Endothelial cell of umbilical vein (primary cell): ENCODE measurements at regions not wholly inside any gene's neighbourhood (a gene's known extent, or its start where the extent isn't known, plus 50 kb on each side); places are given as distances from the start of the nearest gene placed in this dataset.

ENCODE experiments used
- BruUV-seq: library from RNA; stranded (reverse); fragments of 400-500 nt; replicated peaks from 2 replicates; lab custom pipeline; 2021; lab: Mats Ljungman, UMichigan
- CTCF ChIA-PET: fragments of 300-600, 350-600 bp; sonication (Branson Sonifier 250); formaldehyde crosslinking; loops from one replicate; lab custom pipeline; 2021; ENCODE audit warnings: antibody characterized with exemption, inconsistent platforms; lab: Charles Lee
- POLR2A ChIA-PET: fragments of 300-600, 350-600 bp; sonication (Branson Sonifier 250); formaldehyde crosslinking; loops from one replicate; lab custom pipeline; 2021; ENCODE audit warnings: antibody characterized with exemption, inconsistent platforms; lab: Charles Lee
- DNase-seq: peaks from one replicate; pipeline ENCODE4 v3.0.0-alpha.2; 2011; ENCODE audit warnings: low read depth, low spot score
- FAIRE-seq: peaks from 2 replicates; lab custom pipeline; 2011; peaks lifted over from hg19 to GRCh38; lab: Jason Lieb, UNC
- H2AFZ ChIP-seq: 2 replicates; pipeline ENCODE4 v1.6.0; 2012; ENCODE audit warnings: low read depth, low read length, control low read depth, inconsistent platforms
- H3K27ac ChIP-seq: 2 replicates; pipeline ENCODE4 v1.5.1; 2011; ENCODE audit warnings: low read depth, mild to moderate bottlenecking, control low read depth, low read length, moderate library complexity; ENCODE audit not compliant: insufficient read depth
- H3K27me3 ChIP-seq, 2 experiments: 2 replicates each; pipeline versions ENCODE4 v1.6.0 to v1.6.1; 2011; ENCODE audit warnings: low read length in 2 of 2, mixed read lengths in 1 of 2; ENCODE audit not compliant: control insufficient read depth in 2 of 2, insufficient read depth in 2 of 2
- H3K36me3 ChIP-seq, 2 experiments: 2 replicates in 1 of 2; 3 replicates in 1 of 2; pipeline ENCODE4 v1.5.1; 2011; ENCODE audit warnings: low read length in 2 of 2, mild to moderate bottlenecking in 1 of 2, moderate library complexity in 1 of 2; ENCODE audit not compliant: control insufficient read depth in 2 of 2, insufficient read depth in 2 of 2; ENCODE audit errors: extremely low read depth in 1 of 2
- H3K4me1 ChIP-seq: 3 replicates; pipeline ENCODE4 v1.5.1; 2011; ENCODE audit warnings: mild to moderate bottlenecking, low read length; ENCODE audit not compliant: control insufficient read depth, insufficient read depth; ENCODE audit errors: extremely low read depth
- H3K4me2 ChIP-seq: 2 replicates; pipeline ENCODE4 v1.6.1; 2011; ENCODE audit warnings: low read length, control low read depth, mixed read lengths; ENCODE audit not compliant: insufficient read depth
- H3K4me3 ChIP-seq, 3 experiments: fragments of 200-600 bp in 1 of 3; sonication (generic), shearing (Covaris generic) in 1 of 3; replicated peaks in 1 of 3; 2 replicates each; pipeline ENCODE4 v1.5.1; 2011 to 2016; ENCODE audit warnings: control low read depth in 3 of 3, low read length in 3 of 3, mild to moderate bottlenecking in 2 of 3, inconsistent platforms in 1 of 3, low read depth in 1 of 3, moderate library complexity in 1 of 3; ENCODE audit not compliant: insufficient read depth in 1 of 3
- H3K79me2 ChIP-seq: 2 replicates; pipeline ENCODE4 v1.6.0; 2012; ENCODE audit warnings: low read length, inconsistent platforms; ENCODE audit not compliant: control insufficient read depth, insufficient read depth
- H3K9ac ChIP-seq: replicated peaks from 2 replicates; pipeline ENCODE3; 2011; ENCODE audit warnings: low read length, control low read depth; ENCODE audit not compliant: insufficient read depth; ENCODE audit errors: extremely low read depth
- H3K9me1 ChIP-seq: replicated peaks from 3 replicates; pipeline ENCODE4 v1.6.0; 2011; ENCODE audit warnings: mild to moderate bottlenecking, low read length; ENCODE audit not compliant: control insufficient read depth, insufficient read depth; ENCODE audit errors: extremely low read depth
- H3K9me3 ChIP-seq: replicated peaks from 2 replicates; pipeline ENCODE4 v1.5.1; 2012; ENCODE audit warnings: low read length, inconsistent platforms; ENCODE audit not compliant: control insufficient read depth, insufficient read depth
- H4K20me1 ChIP-seq: replicated peaks from 2 replicates; pipeline ENCODE3; 2011; ENCODE audit warnings: mild to moderate bottlenecking, low read length; ENCODE audit not compliant: control insufficient read depth, insufficient read depth; ENCODE audit errors: extremely low read depth
- EZH2 ChIP-seq: IDR thresholded peaks from 2 replicates; pipeline ENCODE4 v1.6.1; 2012; ENCODE audit warnings: borderline replicate concordance, low read depth, mild to moderate bottlenecking, moderate library complexity, low read length, inconsistent platforms; ENCODE audit not compliant: severe bottlenecking
- FOS ChIP-seq: IDR thresholded peaks from 2 replicates; pipeline ENCODE4 v1.6.1; 2011; ENCODE audit warnings: mild to moderate bottlenecking, low read length, moderate library complexity, borderline replicate concordance; ENCODE audit not compliant: insufficient read depth
- GATA2 ChIP-seq: IDR thresholded peaks from 2 replicates; pipeline ENCODE4 v1.7.0; 2011; ENCODE audit warnings: low read depth, mild to moderate bottlenecking, moderate library complexity, mixed read lengths, low read length; ENCODE audit not compliant: insufficient read length, insufficient read depth
- JUN ChIP-seq: IDR thresholded peaks from 2 replicates; pipeline ENCODE4 v1.6.1; 2011; ENCODE audit warnings: borderline replicate concordance, low read depth; ENCODE audit not compliant: insufficient read length, insufficient read depth
- MYC ChIP-seq: IDR thresholded peaks from one replicate; pipeline ENCODE4 v1.6.1; 2011; ENCODE audit warnings: mild to moderate bottlenecking, low read depth, low read length
- POLR2A ChIP-seq: IDR thresholded peaks from 2 replicates; pipeline ENCODE4 v1.6.1; 2012; ENCODE audit warnings: low read depth, mild to moderate bottlenecking, control low read depth, low read length
- POLR2AphosphoS5 ChIP-seq: IDR thresholded peaks from 2 replicates; pipeline ENCODE4 v1.6.1; 2012; ENCODE audit warnings: low read depth, mild to moderate bottlenecking, control low read depth, low read length, moderate library complexity; ENCODE audit not compliant: insufficient read depth
- dilution Hi-C: fragments of 300-500 bp; cut with MboI; formaldehyde crosslinking; loops from one replicate; pipeline ENCODE4 v1.15.0; 2019; ENCODE audit warnings: low sequenced_read_pairs; ENCODE audit not compliant: extremely low pct_ligation_motif_present
- intact Hi-C: fragments of 100-400 bp; cut with micrococcal nuclease; formaldehyde crosslinking; loops from one replicate; pipeline ENCODE4 v1.10.0; 2022
- TF ChIP-seq, protein P1 (sequence below): IDR thresholded peaks from 2 replicates; pipeline ENCODE4 v1.6.1; 2011; ENCODE audit not compliant: insufficient read depth, insufficient read length
- TF ChIP-seq, protein P2 (sequence below), 2 donors: IDR thresholded peaks; 1 replicate in 1 of 2; 2 replicates in 1 of 2; pipeline ENCODE4 v1.5.1; 2011; ENCODE audit warnings: low read length in 2 of 2, mild to moderate bottlenecking in 2 of 2, moderate library complexity in 2 of 2, control low read depth in 1 of 2, inconsistent platforms in 1 of 2, low read depth in 1 of 2; ENCODE audit not compliant: insufficient read depth in 1 of 2; ENCODE audit errors: extremely low read depth in 1 of 2

GRCh38 chrX:16518131-16518530, 131.8 kb upstream of the S100G start:
- dilution Hi-C loops = no loop called here
- TF ChIP-seq FOS = no peak
- TF ChIP-seq GATA2 = no peak
- no peak for TF ChIP-seq POLR2A
- no peak for TF ChIP-seq POLR2AphosphoS5
- TF ChIP-seq, protein P1, sequence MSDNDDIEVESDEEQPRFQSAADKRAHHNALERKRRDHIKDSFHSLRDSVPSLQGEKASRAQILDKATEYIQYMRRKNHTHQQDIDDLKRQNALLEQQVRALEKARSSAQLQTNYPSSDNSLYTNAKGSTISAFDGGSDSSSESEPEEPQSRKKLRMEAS = no peak
- TF ChIP-seq EZH2 = no peak
- no peak for TF ChIP-seq JUN
- TF ChIP-seq MYC = no peak
- TF ChIP-seq, protein P2, sequence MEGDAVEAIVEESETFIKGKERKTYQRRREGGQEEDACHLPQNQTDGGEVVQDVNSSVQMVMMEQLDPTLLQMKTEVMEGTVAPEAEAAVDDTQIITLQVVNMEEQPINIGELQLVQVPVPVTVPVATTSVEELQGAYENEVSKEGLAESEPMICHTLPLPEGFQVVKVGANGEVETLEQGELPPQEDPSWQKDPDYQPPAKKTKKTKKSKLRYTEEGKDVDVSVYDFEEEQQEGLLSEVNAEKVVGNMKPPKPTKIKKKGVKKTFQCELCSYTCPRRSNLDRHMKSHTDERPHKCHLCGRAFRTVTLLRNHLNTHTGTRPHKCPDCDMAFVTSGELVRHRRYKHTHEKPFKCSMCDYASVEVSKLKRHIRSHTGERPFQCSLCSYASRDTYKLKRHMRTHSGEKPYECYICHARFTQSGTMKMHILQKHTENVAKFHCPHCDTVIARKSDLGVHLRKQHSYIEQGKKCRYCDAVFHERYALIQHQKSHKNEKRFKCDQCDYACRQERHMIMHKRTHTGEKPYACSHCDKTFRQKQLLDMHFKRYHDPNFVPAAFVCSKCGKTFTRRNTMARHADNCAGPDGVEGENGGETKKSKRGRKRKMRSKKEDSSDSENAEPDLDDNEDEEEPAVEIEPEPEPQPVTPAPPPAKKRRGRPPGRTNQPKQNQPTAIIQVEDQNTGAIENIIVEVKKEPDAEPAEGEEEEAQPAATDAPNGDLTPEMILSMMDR (IDR thresholded peaks at IDR 0.05; ENCODE audit: extremely low read depth in 1 of 2, insufficient read depth in 1 of 2, low read depth in 1 of 2, low read length in 2 of 2) = no peak

More at GRCh38 chrX:16518131-16518530, 131.8 kb upstream of the S100G start:
- Histone ChIP-seq H3K27ac (no peak overlapping the region), H3K4me3 (no peak overlapping the region), H3K27me3 (no peaks in the 10 kb centered on the region), H3K4me1 (no peaks in the 10 kb centered on the region), H3K9me1 (no peaks in the 10 kb centered on the region), H4K20me1 (no peaks in the 10 kb centered on the region), H2AFZ (no peak overlapping the region), H3K9ac (no peak overlapping the region), H3K79me2 (no peaks in the 10 kb centered on the region), H3K4me2 (no peak overlapping the region), H3K9me3 (no peaks in the 10 kb centered on the region), H3K36me3 (no peaks in the 10 kb centered on the region)
- intact Hi-C loops = no loop called here
- ChIA-PET POLR2A (no interaction called here), CTCF (no interaction called here)
- BruUV-seq = no TSS peak
- DNase-seq (no peak), FAIRE-seq (no peak)
